Transverse colon (tissue), 4 donors: ENCODE measurements at regions not wholly inside any gene's neighbourhood (a gene's known extent, or its start where the extent isn't known, plus 50 kb on each side); places are given as distances from the start of the nearest gene placed in this dataset.

Source experiments
- DNase-seq: peaks from one replicate; pipeline ENCODE4 v3.0.0-alpha.2; 2019
- H3K27ac ChIP-seq, 4 donors: fragments of 200-600 bp; sonication (generic); 2 replicates each; pipeline ENCODE4 v1.5.1; 2016 to 2018; ENCODE audit warnings: inconsistent platforms in 4 of 4
- H3K27me3 ChIP-seq: fragments of 200-600 bp; sonication (generic); 2 replicates; pipeline ENCODE4 v1.5.1; 2017; ENCODE audit warnings: inconsistent platforms
- H3K36me3 ChIP-seq, 4 donors: fragments of 200-600 bp; sonication (generic); 2 replicates each; pipeline ENCODE4 v1.5.1; 2017 to 2019; ENCODE audit warnings: inconsistent platforms in 4 of 4
- H3K4me1 ChIP-seq, 4 donors: fragments of 200-600 bp; sonication (generic); 2 replicates each; pipeline ENCODE4 v1.5.1; 2017 to 2020; ENCODE audit warnings: inconsistent platforms in 4 of 4
- H3K4me3 ChIP-seq, 4 donors: fragments of 200-600 bp; sonication (generic); 1 replicate in 1 of 4; 2 replicates in 3 of 4; pipeline versions ENCODE4 v1.5.1 to v1.6.1; 2017 to 2019; ENCODE audit warnings: inconsistent platforms in 4 of 4
- H3K9me3 ChIP-seq, 2 donors: fragments of 200-600 bp; sonication (generic); 2 replicates each; pipeline ENCODE4 v1.5.1; 2017 to 2019; ENCODE audit warnings: inconsistent platforms in 2 of 2
- EP300 ChIP-seq: sonication (generic); formaldehyde crosslinking; IDR thresholded peaks from one replicate; pipeline ENCODE4 v1.6.1; 2017; ENCODE audit warnings: antibody characterized with exemption, low read depth
- POLR2A ChIP-seq: fragments of 450-650 bp; IDR thresholded peaks from one replicate; pipeline ENCODE4 v1.6.1; 2016; ENCODE audit warnings: antibody characterized with exemption, mild to moderate bottlenecking, moderate library complexity
- POLR2AphosphoS5 ChIP-seq, 3 donors: sonication (generic); formaldehyde crosslinking; IDR thresholded peaks; one replicate each; pipeline ENCODE4 v1.6.1; 2016; ENCODE audit warnings: antibody characterized with exemption in 3 of 3
- WGBS, 2 donors: methylation state at CpG; one replicate each; pipeline ENCODE4 v1.1.5; 2018; ENCODE audit warnings: low coverage in 1 of 2; 5-methylcytosine and 5-hydroxymethylcytosine counted together
- in situ Hi-C, 4 donors: fragments of 200-750 bp; cut with MboI; loops; one replicate each; pipeline versions ENCODE4 v1.15.0 to v1.15.1; 2017; ENCODE audit warnings: low sequenced_read_pairs in 3 of 4, low pct_ligation_motif_present in 1 of 4, low pct_unique_long_range_greater_than_20kb in 1 of 4
- intact Hi-C: fragments of 100-400 bp; cut with DNase I; formaldehyde crosslinking; loops from one replicate; pipeline ENCODE4 v1.15.1; 2023; ENCODE audit warnings: low total_unique reads
- TF ChIP-seq, protein P1 (sequence below), 5 experiments: fragments of 200-600 bp in 3 of 5; fragments of 450-650 bp in 2 of 5; sonication (generic) in 3 of 5; IDR thresholded peaks; 1 replicate in 2 of 5; 2 replicates in 3 of 5; pipeline ENCODE4 v1.5.1; 2016 to 2017; ENCODE audit warnings: antibody characterized with exemption in 5 of 5, inconsistent platforms in 3 of 5, mild to moderate bottlenecking in 2 of 5, moderate library complexity in 1 of 5

DNA sequence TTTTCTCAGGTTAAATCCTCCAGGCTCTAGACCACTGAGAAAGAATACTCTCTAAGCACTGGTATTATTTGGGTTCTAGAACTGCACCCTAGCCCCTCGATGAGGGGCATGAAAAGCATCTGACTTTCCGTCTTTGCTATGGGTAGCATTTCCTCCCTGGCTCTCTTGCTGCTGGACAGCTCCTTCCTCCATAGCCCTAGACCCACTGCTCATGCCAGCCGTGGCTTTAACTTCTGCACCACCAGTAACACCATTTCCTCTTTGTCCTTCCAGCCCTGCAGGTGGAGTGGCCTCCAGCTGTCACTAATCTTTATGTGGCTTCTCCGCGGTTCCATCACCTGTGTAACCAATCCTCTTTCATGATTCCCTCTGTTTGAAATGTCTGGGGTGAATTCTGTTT lies 194.9 kb downstream of the SCP2D1 start:
- Histone ChIP-seq H3K27ac (no peak overlapping the region), H3K4me3 (no peak overlapping the region), H3K4me1 (peaks cover 0 to 3% (median 0%) of the 10 kb centered on the region in 4 donors), H3K27me3 (no peaks in the 10 kb centered on the region), H3K9me3 (no peaks in the 10 kb centered on the region), H3K36me3 (no peaks in the 10 kb centered on the region)
- no peak for DNase-seq
- intact Hi-C loops (no loop called here), in situ Hi-C loops (no loop called here)
- WGBS, 2 donors: 67 to 71% methylated on average over 5 of the region's 5 CpGs
- TF ChIP-seq, protein P1, sequence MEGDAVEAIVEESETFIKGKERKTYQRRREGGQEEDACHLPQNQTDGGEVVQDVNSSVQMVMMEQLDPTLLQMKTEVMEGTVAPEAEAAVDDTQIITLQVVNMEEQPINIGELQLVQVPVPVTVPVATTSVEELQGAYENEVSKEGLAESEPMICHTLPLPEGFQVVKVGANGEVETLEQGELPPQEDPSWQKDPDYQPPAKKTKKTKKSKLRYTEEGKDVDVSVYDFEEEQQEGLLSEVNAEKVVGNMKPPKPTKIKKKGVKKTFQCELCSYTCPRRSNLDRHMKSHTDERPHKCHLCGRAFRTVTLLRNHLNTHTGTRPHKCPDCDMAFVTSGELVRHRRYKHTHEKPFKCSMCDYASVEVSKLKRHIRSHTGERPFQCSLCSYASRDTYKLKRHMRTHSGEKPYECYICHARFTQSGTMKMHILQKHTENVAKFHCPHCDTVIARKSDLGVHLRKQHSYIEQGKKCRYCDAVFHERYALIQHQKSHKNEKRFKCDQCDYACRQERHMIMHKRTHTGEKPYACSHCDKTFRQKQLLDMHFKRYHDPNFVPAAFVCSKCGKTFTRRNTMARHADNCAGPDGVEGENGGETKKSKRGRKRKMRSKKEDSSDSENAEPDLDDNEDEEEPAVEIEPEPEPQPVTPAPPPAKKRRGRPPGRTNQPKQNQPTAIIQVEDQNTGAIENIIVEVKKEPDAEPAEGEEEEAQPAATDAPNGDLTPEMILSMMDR (IDR thresholded peaks at IDR 0.05): no peak
- TF ChIP-seq POLR2AphosphoS5 (IDR thresholded peaks at IDR 0.05): no peak
- TF ChIP-seq POLR2A: no peak
- no peak for TF ChIP-seq EP300

DNA sequence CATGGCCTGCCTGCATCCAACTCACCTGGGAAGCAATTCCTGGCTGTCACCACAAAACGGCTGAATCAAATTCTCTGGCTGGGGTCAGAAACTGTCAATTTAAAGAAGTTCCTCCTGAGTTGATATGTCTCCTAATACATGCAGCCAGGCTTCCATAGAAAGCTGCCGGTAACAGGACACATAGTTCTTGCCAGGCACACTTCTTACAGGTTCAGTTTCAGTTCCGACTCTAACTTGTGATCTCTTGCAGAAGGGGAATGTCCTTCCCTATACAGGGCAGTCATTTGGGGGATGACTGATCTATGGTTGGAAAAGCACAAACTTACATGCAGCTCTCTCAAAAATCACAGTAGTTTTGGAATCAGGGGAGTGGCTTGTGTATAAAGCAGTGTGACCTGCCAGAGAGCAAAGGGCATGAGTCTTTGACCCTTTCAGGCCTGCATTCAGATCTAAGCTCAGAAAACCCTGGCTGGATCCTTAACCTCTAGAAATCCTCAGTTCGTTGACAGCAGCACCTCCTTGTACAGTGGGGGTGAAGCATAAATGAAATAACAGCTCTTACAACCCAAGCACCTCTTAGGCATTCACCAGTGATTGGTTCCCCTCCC lies 195.6 kb downstream of the SCP2D1 start:
- H3K4me3 ChIP-seq: no peak overlapping the region
- no peaks in the 10 kb centered on the region for H3K9me3 ChIP-seq
- no peak overlapping the region for H3K27ac ChIP-seq
- in situ Hi-C loops (no loop called here), intact Hi-C loops (no loop called here)
- WGBS, 2 donors: 51 to 71% methylated on average over 2 to 4 of the region's 4 CpGs
- TF ChIP-seq EP300 (no peak), POLR2AphosphoS5 (IDR thresholded peaks at IDR 0.05) (no peak), POLR2A (no peak)
- TF ChIP-seq, protein P1 (IDR thresholded peaks at IDR 0.05): no peak
- peaks cover 0 to 3% (median 0%) of the 10 kb centered on the region in 4 donors for H3K4me1 ChIP-seq
- H3K27me3 ChIP-seq: no peaks in the 10 kb centered on the region
- H3K36me3 ChIP-seq: no peaks in the 10 kb centered on the region
- no peak for DNase-seq

DNA sequence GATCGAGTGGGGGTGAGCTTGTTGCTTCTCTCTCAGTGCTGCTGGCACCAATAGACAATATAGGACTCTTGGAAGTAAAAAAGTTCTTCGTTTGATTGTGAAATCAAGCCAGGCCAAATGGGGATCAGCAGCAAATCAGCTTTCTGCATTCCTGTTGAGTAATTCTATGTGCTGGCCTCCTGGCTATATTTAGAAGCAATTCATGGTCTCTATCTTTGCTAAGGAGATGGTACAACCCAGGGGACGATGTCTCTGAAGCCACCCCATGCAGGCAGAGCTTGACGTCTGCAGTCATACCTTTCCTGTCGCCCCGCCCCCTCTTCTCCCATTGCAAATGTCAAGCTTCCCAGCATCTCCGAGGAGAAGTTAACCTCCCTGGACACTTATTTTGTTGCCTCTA lies 199.1 kb downstream of the SCP2D1 start:
- Histone ChIP-seq H3K9me3 (no peaks in the 10 kb centered on the region), H3K27me3 (no peaks in the 10 kb centered on the region), H3K4me3 (no peak overlapping the region), H3K4me1 (peaks cover 0 to 3% (median 0%) of the 10 kb centered on the region in 4 donors), H3K36me3 (no peaks in the 10 kb centered on the region), H3K27ac (peak overlapping the region in 1 of 4 donors; percentile 18)
- no peak for DNase-seq
- WGBS, 2 donors: 57 to 76% methylated on average over 1 to 7 of the region's 7 CpGs
- in situ Hi-C loops: no loop called here
- intact Hi-C loops: no loop called here
- TF ChIP-seq EP300: no peak
- TF ChIP-seq, protein P1 (IDR thresholded peaks at IDR 0.05): no peak
- no peak for TF ChIP-seq POLR2A
- TF ChIP-seq POLR2AphosphoS5 (IDR thresholded peaks at IDR 0.05): no peak

DNA sequence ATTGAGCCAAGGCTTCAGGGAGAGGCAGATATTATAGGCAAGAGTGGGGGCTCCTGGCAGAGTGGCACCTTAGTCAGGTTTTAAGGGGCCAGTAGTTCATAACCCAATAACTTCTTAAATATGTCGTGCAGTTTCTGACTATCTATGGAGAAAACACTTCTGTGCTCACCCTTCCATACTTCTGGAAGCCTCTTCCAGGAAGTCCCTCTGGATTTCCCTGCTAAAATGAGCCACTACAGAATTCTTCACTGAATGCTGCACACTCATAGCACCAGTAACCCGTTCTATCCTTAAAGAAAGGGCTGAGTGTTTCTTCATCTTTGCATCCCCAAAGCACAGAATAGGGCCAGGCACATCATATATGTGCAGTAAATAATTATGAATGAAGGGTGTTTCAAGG lies 198.5 kb upstream of the SLC24A3 start:
- no peaks in the 10 kb centered on the region for H3K27me3 ChIP-seq
- H3K4me1 ChIP-seq: peaks cover 0 to 3% (median 0%) of the 10 kb centered on the region in 4 donors
- H3K27ac ChIP-seq: no peak overlapping the region
- intact Hi-C loops: no loop called here
- no peak for DNase-seq
- TF ChIP-seq EP300 (no peak), POLR2AphosphoS5 (IDR thresholded peaks at IDR 0.05) (no peak)
- TF ChIP-seq, protein P1 (IDR thresholded peaks at IDR 0.05): no peak
- no peak overlapping the region for H3K4me3 ChIP-seq
- in situ Hi-C loops: no loop called here
- H3K9me3 ChIP-seq: no peaks in the 10 kb centered on the region
- WGBS, 2 donors: 43 to 84% methylated on average over 1 to 2 of the region's 2 CpGs
- H3K36me3 ChIP-seq: no peaks in the 10 kb centered on the region
